ENCODE measurements at regions not wholly inside any gene's neighbourhood (a gene's known extent, or its start where the extent isn't known, plus 50 kb on each side); places are given as distances from the start of the nearest gene placed in this dataset.

- no peak for DNase-seq
- peaks cover 7% of the 10 kb centered on the region for H3K27me3 Mint-ChIP-seq (ENCODE audit: low read depth)
- H3K4me1 Mint-ChIP-seq (ENCODE audit: low read depth) = peaks cover 15% of the 10 kb centered on the region
- H3K4me3 Mint-ChIP-seq = no peak overlapping the region
- H3K27ac Mint-ChIP-seq = no peak overlapping the region
- no peaks in the 10 kb centered on the region for H3K9me3 Mint-ChIP-seq
- H3K36me3 Mint-ChIP-seq (ENCODE audit: insufficient read depth in 2 of 2) = no peaks in the 10 kb centered on the region
- ATAC-seq (replicated peaks in 1 of 2) = no peak
These were observed 306.5 kb upstream of the GULP1 start for GRCh38 chr2:187985195-187985594.

- Mint-ChIP-seq H3K27ac (no peak overlapping the region), H3K4me1 (ENCODE audit: low read depth) (peaks cover 17% of the 10 kb centered on the region), H3K36me3 (ENCODE audit: insufficient read depth in 2 of 2) (no peaks in the 10 kb centered on the region), H3K4me3 (no peak overlapping the region), H3K9me3 (no peaks in the 10 kb centered on the region), H3K27me3 (ENCODE audit: low read depth) (peaks cover 7% of the 10 kb centered on the region)
- DNase-seq = no peak
- ATAC-seq (replicated peaks in 1 of 2) = no peak
These were observed 305.8 kb upstream of the GULP1 start for GRCh38 chr2:187985923-187986322.

GRCh38 chr2:187986390-187987105 lies 305.1 kb upstream of the GULP1 start:
- peaks cover 17% of the 10 kb centered on the region for H3K4me1 Mint-ChIP-seq (ENCODE audit: low read depth)
- H3K36me3 Mint-ChIP-seq (ENCODE audit: insufficient read depth in 2 of 2) = no peaks in the 10 kb centered on the region
- DNase-seq = no peak
- H3K27ac Mint-ChIP-seq = no peak overlapping the region
- ATAC-seq (replicated peaks in 1 of 2) = peak; percentile 31 to 65
- peaks cover 7% of the 10 kb centered on the region for H3K27me3 Mint-ChIP-seq (ENCODE audit: low read depth)
- H3K9me3 Mint-ChIP-seq = peaks cover 0 to 2% of the 10 kb centered on the region in 2 donors
- H3K4me3 Mint-ChIP-seq = no peak overlapping the region

- Mint-ChIP-seq H3K36me3 (ENCODE audit: insufficient read depth in 2 of 2) (no peaks in the 10 kb centered on the region), H3K27me3 (ENCODE audit: low read depth) (peaks cover 7% of the 10 kb centered on the region), H3K4me3 (peak overlapping the region in 1 of 2 donors; percentile 26), H3K9me3 (peaks cover 0 to 3% of the 10 kb centered on the region in 2 donors), H3K4me1 (ENCODE audit: low read depth) (peaks cover 17% of the 10 kb centered on the region), H3K27ac (no peak overlapping the region)
- no peak for DNase-seq
- ATAC-seq (replicated peaks in 1 of 2) = no peak
These were observed 303.3 kb upstream of the GULP1 start for GRCh38 chr2:187988348-187988747.

GRCh38 chr2:187989925-187990623 lies 301.6 kb upstream of the GULP1 start:
- no peak overlapping the region for H3K27ac Mint-ChIP-seq
- no peaks in the 10 kb centered on the region for H3K36me3 Mint-ChIP-seq (ENCODE audit: insufficient read depth in 2 of 2)
- ATAC-seq (replicated peaks in 1 of 2) (peak; percentile 26 to 58), DNase-seq (no peak)
- H3K9me3 Mint-ChIP-seq = peaks cover 0 to 3% of the 10 kb centered on the region in 2 donors
- H3K4me1 Mint-ChIP-seq (ENCODE audit: low read depth) = peaks cover 17% of the 10 kb centered on the region
- H3K4me3 Mint-ChIP-seq = peak overlapping the region in 1 of 2 donors; percentile 33
- H3K27me3 Mint-ChIP-seq (ENCODE audit: low read depth) = peaks cover 7% of the 10 kb centered on the region

GRCh38 chr2:187991389-187991788 lies 300.3 kb upstream of the GULP1 start:
- no peak overlapping the region for H3K4me3 Mint-ChIP-seq
- H3K9me3 Mint-ChIP-seq = peaks cover 0 to 3% of the 10 kb centered on the region in 2 donors
- H3K4me1 Mint-ChIP-seq (ENCODE audit: low read depth) = peaks cover 17% of the 10 kb centered on the region
- H3K27ac Mint-ChIP-seq = no peak overlapping the region
- DNase-seq = no peak
- no peaks in the 10 kb centered on the region for H3K36me3 Mint-ChIP-seq (ENCODE audit: insufficient read depth in 2 of 2)
- ATAC-seq (replicated peaks in 1 of 2) = no peak
- peaks cover 7% of the 10 kb centered on the region for H3K27me3 Mint-ChIP-seq (ENCODE audit: low read depth)

GRCh38 chr2:187994464-187995331 lies 297.0 kb upstream of the GULP1 start:
- ATAC-seq (replicated peaks in 1 of 2) = peak; percentile 45 to 69
- Mint-ChIP-seq H3K27ac (no peak overlapping the region), H3K4me3 (no peak overlapping the region), H3K4me1 (ENCODE audit: low read depth) (peaks cover 7% of the 10 kb centered on the region), H3K9me3 (peaks cover 0 to 3% of the 10 kb centered on the region in 2 donors), H3K36me3 (ENCODE audit: insufficient read depth in 2 of 2) (peaks cover 0 to 2% of the 10 kb centered on the region in 2 donors), H3K27me3 (ENCODE audit: low read depth) (no peaks in the 10 kb centered on the region)
- DNase-seq = peak; percentile 2

GRCh38 chr2:187995556-187995955 lies 296.1 kb upstream of the GULP1 start:
- Mint-ChIP-seq H3K4me3 (no peak overlapping the region), H3K36me3 (ENCODE audit: insufficient read depth in 2 of 2) (peaks cover 0 to 2% of the 10 kb centered on the region in 2 donors), H3K4me1 (ENCODE audit: low read depth) (no peaks in the 10 kb centered on the region), H3K9me3 (peaks cover 0 to 3% of the 10 kb centered on the region in 2 donors), H3K27me3 (ENCODE audit: low read depth) (no peaks in the 10 kb centered on the region), H3K27ac (no peak overlapping the region)
- ATAC-seq (replicated peaks in 1 of 2) (no peak), DNase-seq (no peak)

GRCh38 chr2:187996630-187997029 lies 295.0 kb upstream of the GULP1 start:
- DNase-seq (no peak), ATAC-seq (replicated peaks in 1 of 2) (no peak)
- peaks cover 0 to 2% of the 10 kb centered on the region in 2 donors for H3K36me3 Mint-ChIP-seq (ENCODE audit: insufficient read depth in 2 of 2)
- peaks cover 0 to under 1% of the 10 kb centered on the region in 2 donors for H3K9me3 Mint-ChIP-seq
- H3K27me3 Mint-ChIP-seq (ENCODE audit: low read depth) = no peaks in the 10 kb centered on the region
- H3K4me1 Mint-ChIP-seq (ENCODE audit: low read depth) = no peaks in the 10 kb centered on the region
- no peak overlapping the region for H3K27ac Mint-ChIP-seq
- H3K4me3 Mint-ChIP-seq = no peak overlapping the region

GRCh38 chr2:188000189-188000588 lies 291.5 kb upstream of the GULP1 start:
- Mint-ChIP-seq H3K27me3 (ENCODE audit: low read depth) (no peaks in the 10 kb centered on the region), H3K36me3 (ENCODE audit: insufficient read depth in 2 of 2) (peaks cover 0 to 2% of the 10 kb centered on the region in 2 donors), H3K9me3 (no peaks in the 10 kb centered on the region), H3K4me3 (no peak overlapping the region), H3K27ac (no peak overlapping the region), H3K4me1 (ENCODE audit: low read depth) (no peaks in the 10 kb centered on the region)
- no peak for DNase-seq
- ATAC-seq (replicated peaks in 1 of 2) = no peak

GRCh38 chr2:188003800-188004199 lies 287.9 kb upstream of the GULP1 start:
- no peaks in the 10 kb centered on the region for H3K36me3 Mint-ChIP-seq (ENCODE audit: insufficient read depth in 2 of 2)
- H3K27me3 Mint-ChIP-seq (ENCODE audit: low read depth) = no peaks in the 10 kb centered on the region
- no peak overlapping the region for H3K27ac Mint-ChIP-seq
- no peaks in the 10 kb centered on the region for H3K4me1 Mint-ChIP-seq (ENCODE audit: low read depth)
- H3K4me3 Mint-ChIP-seq = no peak overlapping the region
- no peaks in the 10 kb centered on the region for H3K9me3 Mint-ChIP-seq
- DNase-seq = no peak
- ATAC-seq (replicated peaks in 1 of 2) = no peak

GRCh38 chr2:188013767-188014166 lies 277.9 kb upstream of the GULP1 start:
- no peaks in the 10 kb centered on the region for H3K27me3 Mint-ChIP-seq (ENCODE audit: low read depth)
- H3K36me3 Mint-ChIP-seq (ENCODE audit: insufficient read depth in 2 of 2) = no peaks in the 10 kb centered on the region
- no peak overlapping the region for H3K27ac Mint-ChIP-seq
- H3K9me3 Mint-ChIP-seq = no peaks in the 10 kb centered on the region
- H3K4me3 Mint-ChIP-seq = no peak overlapping the region
- no peak for ATAC-seq (replicated peaks in 1 of 2)
- no peak for DNase-seq
- no peaks in the 10 kb centered on the region for H3K4me1 Mint-ChIP-seq (ENCODE audit: low read depth)

GRCh38 chr2:188016917-188017316 lies 274.8 kb upstream of the GULP1 start:
- no peaks in the 10 kb centered on the region for H3K27me3 Mint-ChIP-seq (ENCODE audit: low read depth)
- H3K27ac Mint-ChIP-seq = no peak overlapping the region
- ATAC-seq (replicated peaks in 1 of 2) (no peak), DNase-seq (no peak)
- no peaks in the 10 kb centered on the region for H3K36me3 Mint-ChIP-seq (ENCODE audit: insufficient read depth in 2 of 2)
- no peaks in the 10 kb centered on the region for H3K4me1 Mint-ChIP-seq (ENCODE audit: low read depth)
- H3K9me3 Mint-ChIP-seq = peaks cover 1 to 2% of the 10 kb centered on the region in 2 donors
- no peak overlapping the region for H3K4me3 Mint-ChIP-seq
